ENCODE measurements at regions not wholly inside any gene's neighbourhood (a gene's known extent, or its start where the extent isn't known, plus 50 kb on each side); places are given as distances from the start of the nearest gene placed in this dataset.

- no TSS peak for BruUV-seq (replicated peaks)
- POLR2A ChIA-PET: no interaction called here
- H3K27ac Mint-ChIP-seq (ENCODE audit: unreplicated experiment): no peak overlapping the region
Measured at GRCh38 chr11:28833169-28833568, 725.0 kb downstream of the METTL15 start.

GRCh38 chr11:28826807-28827206 lies 718.6 kb downstream of the METTL15 start:
- CTCF ChIA-PET: no interaction called here
- Histone ChIP-seq H3K4me3 (ENCODE audit: low read depth, low read length) (no peak overlapping the region), H3K27me3 (replicated peaks; ENCODE audit: control insufficient read depth, insufficient read depth, low read length) (no peaks in the 10 kb centered on the region), H3K36me3 (ENCODE audit: control insufficient read depth, insufficient read depth, low read length) (no peaks in the 10 kb centered on the region), H3K4me1 (0 out of 2 replicates have a peak, but pooled peaks cover 5% of the 10 kb centered on the region), H3K9me3 (peaks cover 11% of the 10 kb centered on the region; the same call in 1 of the 2 replicates)
- TF ChIP-seq CTCF (IDR thresholded peaks at IDR 0.05; ENCODE audit: insufficient read depth in 1 of 2, low read depth in 1 of 2, low read length in 1 of 2, severe bottlenecking in 1 of 2, unreplicated experiment in 1 of 2): no peak
- POLR2A ChIA-PET: no interaction called here
- H3K36me3 Mint-ChIP-seq (ENCODE audit: insufficient read depth, unreplicated experiment): no peaks in the 10 kb centered on the region
- no peak overlapping the region for H3K4me3 Mint-ChIP-seq (ENCODE audit: unreplicated experiment)
- no TSS peak for BruUV-seq (replicated peaks)
- H3K27me3 Mint-ChIP-seq (ENCODE audit: insufficient read depth, unreplicated experiment): no peaks in the 10 kb centered on the region
- no peak for DNase-seq
- no peaks in the 10 kb centered on the region for H3K4me1 Mint-ChIP-seq (ENCODE audit: low read depth, unreplicated experiment)
- H3K9me3 Mint-ChIP-seq (ENCODE audit: unreplicated experiment): peaks cover 22% of the 10 kb centered on the region
- intact Hi-C loops (cut with micrococcal nuclease; ENCODE audit: unreplicated experiment): no loop called here
- no peak overlapping the region for H3K27ac Mint-ChIP-seq (ENCODE audit: unreplicated experiment)

More at GRCh38 chr11:28833169-28833568, 725.0 kb downstream of the METTL15 start:
- Histone ChIP-seq H3K4me3 (ENCODE audit: low read depth, low read length) (no peak overlapping the region), H3K4me1 (peaks cover 35% of the 10 kb centered on the region), H3K36me3 (ENCODE audit: control insufficient read depth, insufficient read depth, low read length) (no peaks in the 10 kb centered on the region), H3K27me3 (replicated peaks; ENCODE audit: control insufficient read depth, insufficient read depth, low read length) (no peaks in the 10 kb centered on the region), H3K9me3 (peaks cover 4% of the 10 kb centered on the region; the same call in 1 of the 2 replicates)
- CTCF ChIA-PET: no interaction called here
- DNase-seq: no peak
- H3K4me3 Mint-ChIP-seq (ENCODE audit: unreplicated experiment): no peak overlapping the region
- peaks cover 16% of the 10 kb centered on the region for H3K9me3 Mint-ChIP-seq (ENCODE audit: unreplicated experiment)
- intact Hi-C loops (cut with micrococcal nuclease; ENCODE audit: unreplicated experiment): no loop called here
- no peak for TF ChIP-seq CTCF (IDR thresholded peaks at IDR 0.05; ENCODE audit: insufficient read depth in 1 of 2, low read depth in 1 of 2, low read length in 1 of 2, severe bottlenecking in 1 of 2, unreplicated experiment in 1 of 2)
- peaks cover 9% of the 10 kb centered on the region for H3K36me3 Mint-ChIP-seq (ENCODE audit: insufficient read depth, unreplicated experiment)
- peaks cover 23% of the 10 kb centered on the region for H3K4me1 Mint-ChIP-seq (ENCODE audit: low read depth, unreplicated experiment)
- no peaks in the 10 kb centered on the region for H3K27me3 Mint-ChIP-seq (ENCODE audit: insufficient read depth, unreplicated experiment)

- Mint-ChIP-seq H3K36me3 (ENCODE audit: insufficient read depth, unreplicated experiment) (no peaks in the 10 kb centered on the region), H3K9me3 (ENCODE audit: unreplicated experiment) (peaks cover 22% of the 10 kb centered on the region), H3K4me3 (ENCODE audit: unreplicated experiment) (no peak overlapping the region), H3K4me1 (ENCODE audit: low read depth, unreplicated experiment) (no peaks in the 10 kb centered on the region), H3K27ac (ENCODE audit: unreplicated experiment) (no peak overlapping the region), H3K27me3 (ENCODE audit: insufficient read depth, unreplicated experiment) (no peaks in the 10 kb centered on the region)
- intact Hi-C loops (cut with micrococcal nuclease; ENCODE audit: unreplicated experiment): no loop called here
- Histone ChIP-seq H3K36me3 (ENCODE audit: control insufficient read depth, insufficient read depth, low read length) (no peaks in the 10 kb centered on the region), H3K27me3 (replicated peaks; ENCODE audit: control insufficient read depth, insufficient read depth, low read length) (no peaks in the 10 kb centered on the region), H3K4me3 (ENCODE audit: low read depth, low read length) (no peak overlapping the region), H3K9me3 (peaks cover 11% of the 10 kb centered on the region; the same call in 1 of the 2 replicates), H3K4me1 (no peaks in the 10 kb centered on the region)
- no TSS peak for BruUV-seq (replicated peaks)
- TF ChIP-seq CTCF (IDR thresholded peaks at IDR 0.05; ENCODE audit: insufficient read depth in 1 of 2, low read depth in 1 of 2, low read length in 1 of 2, severe bottlenecking in 1 of 2, unreplicated experiment in 1 of 2): no peak
- POLR2A ChIA-PET: no interaction called here
- DNase-seq: no peak
- CTCF ChIA-PET: no interaction called here
Measured at GRCh38 chr11:28822576-28822975, 714.4 kb downstream of the METTL15 start.

Measured in Caco-2 (cell line).